SK-N-SH (cell line): ENCODE measurements at regions not wholly inside any gene's neighbourhood (a gene's known extent, or its start where the extent isn't known, plus 50 kb on each side); places are given as distances from the start of the nearest gene placed in this dataset.

Source experiments
- CTCF ChIA-PET: fragments of 300-600, 350-600 bp; formaldehyde crosslinking; extraction: SDS; loops from one replicate; lab custom pipeline; 2021; lab: Yijun Ruan, JAX
- POLR2A ChIA-PET: fragments of 350-600 bp; sonication (Branson Sonifier 250); formaldehyde crosslinking; extraction: SDS; loops from one replicate; lab custom pipeline; 2020; ENCODE audit warnings: antibody characterized with exemption, inconsistent platforms; lab: Yijun Ruan, JAX
- DNase-seq: peaks from one replicate; pipeline ENCODE4 v3.0.0; 2012
- H2AFZ ChIP-seq: fragments of 200-600 bp; sonication (generic); 2 replicates; pipeline ENCODE4 v1.8.1; 2016; ENCODE audit warnings: antibody characterized with exemption, mild to moderate bottlenecking, low read depth
- H3F3A ChIP-seq: fragments of 200-600 bp; sonication (generic); replicated peaks from 2 replicates; pipeline ENCODE3; 2016; ENCODE audit warnings: antibody characterized with exemption, mild to moderate bottlenecking; ENCODE audit not compliant: insufficient read depth
- H3K27ac ChIP-seq, 2 experiments: fragments of 200-500 bp in 1 of 2; fragments of 200-600 bp in 1 of 2; sonication (Bioruptor generic) in 1 of 2; sonication (generic), shearing (Covaris generic) in 1 of 2; 2 replicates each; pipeline versions ENCODE4 v1.5.1 to v1.6.1; 2014 to 2016; ENCODE audit warnings: low read depth in 2 of 2, inconsistent platforms in 1 of 2, low read length in 1 of 2, mild to moderate bottlenecking in 1 of 2, mixed read lengths in 1 of 2
- H3K27me3 ChIP-seq: fragments of 200-600 bp; sonication (generic), shearing (Covaris generic); 2 replicates; pipeline ENCODE4 v1.6.1; 2016; ENCODE audit warnings: mixed run types; ENCODE audit not compliant: insufficient read depth
- H3K36me3 ChIP-seq, 2 experiments: fragments of 200-500 bp in 1 of 2; fragments of 200-600 bp in 1 of 2; sonication (Bioruptor generic) in 1 of 2; sonication (generic) in 1 of 2; replicated peaks in 1 of 2; 2 replicates each; pipeline versions ENCODE3 to v1.5.1; 2014 to 2016; ENCODE audit warnings: low read length in 1 of 2, mild to moderate bottlenecking in 1 of 2; ENCODE audit not compliant: insufficient read depth in 2 of 2, control insufficient read depth in 1 of 2
- H3K4me1 ChIP-seq, 2 experiments: fragments of 200-500 bp in 1 of 2; fragments of 200-600 bp in 1 of 2; sonication (Bioruptor generic) in 1 of 2; sonication (generic), shearing (Covaris generic) in 1 of 2; 2 replicates each; pipeline versions ENCODE4 v1.5.1 to v1.6.1; 2014 to 2016; ENCODE audit warnings: low read depth in 1 of 2, low read length in 1 of 2, mixed run types in 1 of 2; ENCODE audit not compliant: insufficient read depth in 2 of 2, control insufficient read depth in 1 of 2
- H3K4me2 ChIP-seq: fragments of 200-600 bp; sonication (generic), shearing (Covaris generic); 2 replicates; pipeline ENCODE4 v1.6.1; 2017; ENCODE audit warnings: mixed run types
- H3K4me3 ChIP-seq, 2 experiments: fragments of 200-500 bp in 1 of 2; fragments of 200-600 bp in 1 of 2; sonication (Bioruptor generic) in 1 of 2; sonication (generic), shearing (Covaris generic) in 1 of 2; 2 replicates each; pipeline versions ENCODE4 v1.5.1 to v1.8.1; 2014 to 2016; ENCODE audit warnings: low read depth in 2 of 2, inconsistent platforms in 1 of 2, low read length in 1 of 2, mild to moderate bottlenecking in 1 of 2, mixed read lengths in 1 of 2, moderate library complexity in 1 of 2
- H3K79me2 ChIP-seq: fragments of 200-600 bp; sonication (generic); 2 replicates; pipeline ENCODE4 v1.8.1; 2017; ENCODE audit warnings: mild to moderate bottlenecking; ENCODE audit not compliant: insufficient read depth
- H3K9ac ChIP-seq: fragments of 200-600 bp; sonication (generic); 2 replicates; pipeline ENCODE4 v1.6.1; 2017; ENCODE audit warnings: mixed run types
- H3K9me2 ChIP-seq: fragments of 200-600 bp; sonication (generic); 2 replicates; pipeline ENCODE4 v1.6.1; 2017; ENCODE audit warnings: mixed run types
- H3K9me3 ChIP-seq: fragments of 200-600 bp; sonication (generic); 2 replicates; pipeline ENCODE4 v1.6.1; 2017; ENCODE audit warnings: mixed run types, mild to moderate bottlenecking, moderate library complexity
- H4K20me1 ChIP-seq: fragments of 200-600 bp; sonication (generic); 2 replicates; pipeline ENCODE4 v1.6.1; 2017; ENCODE audit warnings: mild to moderate bottlenecking, mixed run types; ENCODE audit not compliant: insufficient read depth
- CHD2 ChIP-seq: fragments of 150-350 bp; IDR thresholded peaks from 2 replicates; pipeline ENCODE4 v1.6.1; 2018; ENCODE audit warnings: low read length; ENCODE audit not compliant: partially characterized antibody
- ELF1 ChIP-seq: IDR thresholded peaks from 2 replicates; pipeline ENCODE4 v1.4.0; 2012
- EZH2phosphoT487 ChIP-seq: fragments of 200-600 bp; sonication (generic); IDR thresholded peaks from 2 replicates; pipeline ENCODE4 v1.6.1; 2017; ENCODE audit warnings: low read depth, mixed run types, mild to moderate bottlenecking, antibody characterized with exemption, moderate library complexity, borderline replicate concordance
- FOSL2 ChIP-seq: IDR thresholded peaks from 2 replicates; pipeline ENCODE4 v1.4.0; 2012; ENCODE audit warnings: low read depth, mild to moderate bottlenecking, moderate library complexity, borderline replicate concordance
- FOXJ3 ChIP-seq: sonication (generic); formaldehyde crosslinking; IDR thresholded peaks from 2 replicates; pipeline ENCODE4 v1.5.1; 2020; ENCODE audit warnings: mild to moderate bottlenecking, missing genetic modification reagents
- FOXM1 ChIP-seq: IDR thresholded peaks from 2 replicates; pipeline ENCODE4 v1.4.0; 2012; ENCODE audit warnings: low read depth, mild to moderate bottlenecking
- GABPA ChIP-seq: IDR thresholded peaks from 2 replicates; pipeline ENCODE4 v1.4.0; 2012; ENCODE audit warnings: low read depth, mild to moderate bottlenecking
- POLR2AphosphoS5 ChIP-seq: IDR thresholded peaks from 2 replicates; pipeline ENCODE4 v1.6.1; 2012; ENCODE audit warnings: low read depth, low read length
- REST ChIP-seq: IDR thresholded peaks from 2 replicates; pipeline ENCODE4 v1.6.1; 2012; ENCODE audit warnings: mild to moderate bottlenecking, low read depth, low read length, moderate library complexity
- SIN3A ChIP-seq: IDR thresholded peaks from 2 replicates; pipeline ENCODE4 v1.6.1; 2012; ENCODE audit warnings: low read depth, mild to moderate bottlenecking, low read length, moderate library complexity, borderline replicate concordance
- TAF1 ChIP-seq: IDR thresholded peaks from 2 replicates; pipeline ENCODE4 v1.6.1; 2012; ENCODE audit warnings: low read depth, mild to moderate bottlenecking, low read length, moderate library complexity, borderline replicate concordance
- TEAD4 ChIP-seq: IDR thresholded peaks from 2 replicates; pipeline ENCODE4 v1.4.0; 2012; ENCODE audit warnings: mild to moderate bottlenecking, borderline replicate concordance; ENCODE audit not compliant: insufficient read depth
- ZBTB33 ChIP-seq: IDR thresholded peaks from 2 replicates; pipeline ENCODE4 v1.4.0; 2012; ENCODE audit warnings: low read depth, borderline replicate concordance
- WGBS: methylation state at CpG from one replicate; pipeline ENCODE4 v1.1.6; 2017; ENCODE audit warnings: low lambda C conversion rate; 5-methylcytosine and 5-hydroxymethylcytosine counted together
- TF ChIP-seq, protein P1 (sequence below): IDR thresholded peaks from 2 replicates; pipeline ENCODE4 v1.4.0; 2012; ENCODE audit warnings: low read depth
- TF ChIP-seq, protein P2 (sequence below): IDR thresholded peaks from 2 replicates; pipeline ENCODE4; 2012

GRCh38 chr3:101128786-101129185, 135.6 kb upstream of the ABI3BP start:
- CTCF ChIA-PET = interaction anchor here (0.8 kb wide), 1 partner anchor 309 kb away, joined by 3 read pairs; no protein-coding TSS in a partner anchor
- Histone ChIP-seq H4K20me1 (no peaks in the 10 kb centered on the region), H3K27ac (no peak overlapping the region), H3K9me3 (no peaks in the 10 kb centered on the region), H3K79me2 (no peaks in the 10 kb centered on the region), H3F3A (no peaks in the 10 kb centered on the region), H3K4me2 (no peak overlapping the region), H3K27me3 (no peaks in the 10 kb centered on the region), H3K4me1 (no peaks in the 10 kb centered on the region; a peak in 2 of 4 replicates), H2AFZ (no peak overlapping the region), H3K9me2 (no peaks in the 10 kb centered on the region), H3K4me3 (no peak overlapping the region), H3K9ac (no peak overlapping the region), H3K36me3 (no peaks in the 10 kb centered on the region)
- POLR2A ChIA-PET = no interaction called here
- no peak for DNase-seq
- 68% methylated on average over 9 of the region's 9 CpGs for WGBS
- TF ChIP-seq FOSL2 (no peak), FOXJ3 (CRISPR knock-in tag) (no peak), TEAD4 (no peak), REST (no peak), EZH2phosphoT487 (no peak), FOXM1 (no peak), ZBTB33 (no peak), CHD2 (no peak), POLR2AphosphoS5 (no peak), GABPA (no peak), SIN3A (no peak), ELF1 (no peak), TAF1 (no peak)
- TF ChIP-seq, protein P1, sequence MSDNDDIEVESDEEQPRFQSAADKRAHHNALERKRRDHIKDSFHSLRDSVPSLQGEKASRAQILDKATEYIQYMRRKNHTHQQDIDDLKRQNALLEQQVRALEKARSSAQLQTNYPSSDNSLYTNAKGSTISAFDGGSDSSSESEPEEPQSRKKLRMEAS = no peak
- TF ChIP-seq, protein P2, sequence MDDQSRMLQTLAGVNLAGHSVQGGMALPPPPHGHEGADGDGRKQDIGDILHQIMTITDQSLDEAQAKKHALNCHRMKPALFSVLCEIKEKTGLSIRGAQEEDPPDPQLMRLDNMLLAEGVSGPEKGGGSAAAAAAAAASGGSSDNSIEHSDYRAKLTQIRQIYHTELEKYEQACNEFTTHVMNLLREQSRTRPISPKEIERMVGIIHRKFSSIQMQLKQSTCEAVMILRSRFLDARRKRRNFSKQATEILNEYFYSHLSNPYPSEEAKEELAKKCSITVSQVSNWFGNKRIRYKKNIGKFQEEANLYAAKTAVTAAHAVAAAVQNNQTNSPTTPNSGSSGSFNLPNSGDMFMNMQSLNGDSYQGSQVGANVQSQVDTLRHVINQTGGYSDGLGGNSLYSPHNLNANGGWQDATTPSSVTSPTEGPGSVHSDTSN = no peak
